ENCODE measurements at regions not wholly inside any gene's neighbourhood (a gene's known extent, or its start where the extent isn't known, plus 50 kb on each side); places are given as distances from the start of the nearest gene placed in this dataset.

DNA sequence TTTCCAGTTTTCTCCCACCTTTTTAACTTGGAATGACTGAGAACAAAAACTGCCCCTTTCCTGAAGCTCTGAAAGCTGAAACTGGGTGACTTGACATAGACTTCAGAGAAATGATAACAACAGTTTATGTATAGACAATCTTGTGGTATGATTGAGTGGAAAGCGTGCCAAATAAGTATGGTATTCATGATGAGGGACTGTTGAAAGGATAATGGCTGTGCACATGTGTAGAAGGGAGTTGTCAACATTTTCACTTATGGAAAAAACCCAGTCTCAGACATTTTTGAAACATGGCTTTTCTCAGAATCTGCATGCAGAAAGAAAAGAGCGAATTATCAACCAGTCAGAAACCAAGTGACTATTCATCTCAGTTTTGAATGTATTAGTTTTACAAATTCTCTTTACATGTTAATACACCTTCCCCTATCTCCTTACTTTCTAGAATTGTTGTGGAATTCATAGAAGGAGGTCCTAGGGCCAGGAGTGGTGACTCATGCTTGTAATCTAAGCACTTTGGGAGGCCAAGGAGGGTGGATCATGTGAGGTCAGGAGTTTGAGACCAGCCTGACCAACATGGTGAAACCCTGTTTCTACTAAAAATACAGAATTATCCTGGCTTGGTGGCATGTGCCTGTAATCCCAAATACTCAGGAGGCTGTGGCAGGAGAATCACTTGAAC is 261.2 kb downstream of the S1PR1 start:
- Histone ChIP-seq H3K9me3 (ENCODE audit: insufficient read depth in 2 of 2, low read depth in 1 of 2, low read length in 1 of 2) (0 out of 4 replicates have a peak, but pooled peaks cover 0 to 4% of the 10 kb centered on the region in 2 experiments), H3K4ac (replicated peaks; ENCODE audit: insufficient read length, low read depth, low read length) (no peak overlapping the region), H4K8ac (ENCODE audit: extremely low read depth, insufficient read depth, low read length) (no peak overlapping the region), H3K4me2 (ENCODE audit: insufficient read depth in 1 of 2, low read depth in 2 of 2, low read length in 2 of 2) (no peak overlapping the region), H3K14ac (ENCODE audit: insufficient read length) (no peak overlapping the region), H2BK15ac (ENCODE audit: low read length) (no peak overlapping the region), H3K79me1 (ENCODE audit: low read depth, low read length) (no peaks in the 10 kb centered on the region), H3K27me3 (replicated peaks in 1 of 4; ENCODE audit: control insufficient read depth in 3 of 4, extremely low read depth in 1 of 4, insufficient read depth in 3 of 4, low read length in 3 of 4) (no peaks in the 10 kb centered on the region), H2BK120ac (replicated peaks; ENCODE audit: low read depth, low read length) (no peak overlapping the region), H2BK5ac (ENCODE audit: low read depth, low read length) (no peak overlapping the region), H3K27ac (ENCODE audit: low read depth, low read length) (no peak overlapping the region), H3K23me2 (ENCODE audit: low read depth, low read length) (no peaks in the 10 kb centered on the region), H2BK12ac (ENCODE audit: low read depth, low read length) (no peak overlapping the region), H3K56ac (replicated peaks; ENCODE audit: insufficient read length, low read depth, low read length) (no peak overlapping the region), H3K23ac (ENCODE audit: insufficient read length) (no peak overlapping the region), H3K18ac (ENCODE audit: extremely low read depth, low read length) (no peak overlapping the region), H4K20me1 (replicated peaks in 1 of 2; ENCODE audit: control insufficient read depth in 1 of 2, insufficient read depth in 2 of 2, low read length in 2 of 2) (no peaks in the 10 kb centered on the region), H4K91ac (replicated peaks; ENCODE audit: insufficient read length, low read length) (no peak overlapping the region), H3K79me2 (ENCODE audit: control insufficient read depth in 1 of 2, insufficient read depth in 2 of 2, low read length in 2 of 2) (no peaks in the 10 kb centered on the region), H3K36me3 (ENCODE audit: control insufficient read depth in 2 of 4, insufficient read depth in 4 of 4, low read length in 3 of 4) (no peaks in the 10 kb centered on the region; a peak in 1 of 8 replicates), H2BK20ac (ENCODE audit: low read length) (no peak overlapping the region), H4K5ac (ENCODE audit: insufficient read length, low read depth, low read length) (no peak overlapping the region), H3K4me3 (ENCODE audit: extremely low read depth in 1 of 4, insufficient read depth in 2 of 4, low read depth in 3 of 4, low read length in 4 of 4) (no peak overlapping the region), H2AFZ (ENCODE audit: low read length) (no peak overlapping the region), H3K9ac (replicated peaks in 1 of 4; ENCODE audit: extremely low read depth in 1 of 4, low read depth in 3 of 4, low read length in 3 of 4) (no peak overlapping the region), H2AK5ac (ENCODE audit: low read depth, low read length) (no peak overlapping the region), H3K4me1 (replicated peaks in 1 of 4; ENCODE audit: control insufficient read depth in 3 of 4, insufficient read depth in 4 of 4, low read length in 3 of 4) (no peaks in the 10 kb centered on the region)
- 47% methylated on average over 2 of the region's 2 CpGs; no CpG with 5 or more reads in 1 of the 2 experiments for WGBS, 2 experiments (ENCODE audit: extremely low coverage in 1 of 2, insufficient coverage in 1 of 2, insufficient read length in 1 of 2, insufficient replicate concordance in 2 of 2, low coverage in 1 of 2, low lambda C conversion rate in 2 of 2, missing lambda C conversion rate in 1 of 2)
- no peak for DNase-seq (ENCODE audit: low read depth in 1 of 2, low spot score in 2 of 2)
- ChIA-PET POLR2A (ENCODE audit: partially characterized antibody) (no interaction called here), CTCF (ENCODE audit: partially characterized antibody) (no interaction called here)
- no peak for FAIRE-seq
- TF ChIP-seq ASH2L (IDR thresholded peaks at IDR 0.05; ENCODE audit: low read length) (no peak), BRCA1 (IDR thresholded peaks at IDR 0.05; ENCODE audit: low read depth, low read length) (no peak), POLR2A (IDR thresholded peaks at IDR 0.05; ENCODE audit: control extremely low read depth in 1 of 2, low read depth in 2 of 2, low read length in 2 of 2) (no peak), E2F6 (IDR thresholded peaks at IDR 0.05) (no peak), RFX5 (IDR thresholded peaks at IDR 0.05; ENCODE audit: borderline replicate concordance, low read depth, low read length) (no peak), CHD1 (IDR thresholded peaks at IDR 0.05; ENCODE audit: low read depth, low read length) (no peak), MAX (IDR thresholded peaks at IDR 0.05) (no peak), KDM4A (IDR thresholded peaks at IDR 0.05; ENCODE audit: low read depth, low read length, severe bottlenecking) (no peak), MAFK (IDR thresholded peaks at IDR 0.05; ENCODE audit: low read depth, low read length) (no peak), TEAD4 (IDR thresholded peaks at IDR 0.05; ENCODE audit: low read depth, low read length) (no peak)
- TF ChIP-seq, protein P1, sequence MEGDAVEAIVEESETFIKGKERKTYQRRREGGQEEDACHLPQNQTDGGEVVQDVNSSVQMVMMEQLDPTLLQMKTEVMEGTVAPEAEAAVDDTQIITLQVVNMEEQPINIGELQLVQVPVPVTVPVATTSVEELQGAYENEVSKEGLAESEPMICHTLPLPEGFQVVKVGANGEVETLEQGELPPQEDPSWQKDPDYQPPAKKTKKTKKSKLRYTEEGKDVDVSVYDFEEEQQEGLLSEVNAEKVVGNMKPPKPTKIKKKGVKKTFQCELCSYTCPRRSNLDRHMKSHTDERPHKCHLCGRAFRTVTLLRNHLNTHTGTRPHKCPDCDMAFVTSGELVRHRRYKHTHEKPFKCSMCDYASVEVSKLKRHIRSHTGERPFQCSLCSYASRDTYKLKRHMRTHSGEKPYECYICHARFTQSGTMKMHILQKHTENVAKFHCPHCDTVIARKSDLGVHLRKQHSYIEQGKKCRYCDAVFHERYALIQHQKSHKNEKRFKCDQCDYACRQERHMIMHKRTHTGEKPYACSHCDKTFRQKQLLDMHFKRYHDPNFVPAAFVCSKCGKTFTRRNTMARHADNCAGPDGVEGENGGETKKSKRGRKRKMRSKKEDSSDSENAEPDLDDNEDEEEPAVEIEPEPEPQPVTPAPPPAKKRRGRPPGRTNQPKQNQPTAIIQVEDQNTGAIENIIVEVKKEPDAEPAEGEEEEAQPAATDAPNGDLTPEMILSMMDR (IDR thresholded peaks at IDR 0.05; ENCODE audit: control extremely low read depth in 1 of 3, insufficient read depth in 1 of 3, low read depth in 1 of 3, low read length in 3 of 3), result no peak
